SU-DHL-6 (cell line): ENCODE measurements at regions not wholly inside any gene's neighbourhood (a gene's known extent, or its start where the extent isn't known, plus 50 kb on each side); places are given as distances from the start of the nearest gene placed in this dataset.

Source experiments
- H2AFZ ChIP-seq: fragments of 200-600 bp; sonication (generic); 2 replicates; pipeline ENCODE4 v1.6.1; 2014; ENCODE audit warnings: low read depth, mild to moderate bottlenecking, moderate library complexity, mixed read lengths, antibody characterized with exemption, low read length; ENCODE audit not compliant: severe bottlenecking
- H3F3A ChIP-seq: fragments of 200-600 bp; shearing (Covaris generic); 2 replicates; pipeline ENCODE4 v1.6.0; 2016; ENCODE audit warnings: antibody characterized with exemption, mild to moderate bottlenecking; ENCODE audit not compliant: insufficient read depth
- H3K27ac ChIP-seq: fragments of 200-600 bp; sonication (generic); 2 replicates; pipeline ENCODE4 v1.5.1; 2016; ENCODE audit warnings: low read depth, mild to moderate bottlenecking, low read length, moderate library complexity, mixed read lengths
- H3K27me3 ChIP-seq: fragments of 200-600 bp; sonication (generic), shearing (Covaris generic); 2 replicates; pipeline ENCODE4 v1.6.0; 2014; ENCODE audit warnings: mild to moderate bottlenecking, low read length
- H3K36me3 ChIP-seq: fragments of 200-600 bp; sonication (generic); 2 replicates; pipeline ENCODE4 v1.6.1; 2014; ENCODE audit warnings: mild to moderate bottlenecking, low read length, mixed read lengths
- H3K4me2 ChIP-seq: fragments of 300-600, 200-600 bp; shearing (Covaris generic), sonication (generic); 2 replicates; pipeline ENCODE4 v1.6.0; 2014; ENCODE audit warnings: low read length, low read depth, mild to moderate bottlenecking; ENCODE audit not compliant: poor library complexity, severe bottlenecking
- H3K4me3 ChIP-seq: fragments of 200-600 bp; sonication (generic); 2 replicates; pipeline ENCODE4 v1.5.1; 2014; ENCODE audit warnings: antibody characterized with exemption, low read length, mild to moderate bottlenecking, mixed read lengths; ENCODE audit not compliant: insufficient read depth, poor library complexity, severe bottlenecking
- H3K79me2 ChIP-seq: fragments of 200-600 bp; sonication (generic); 2 replicates; pipeline ENCODE4 v1.6.1; 2014; ENCODE audit warnings: mild to moderate bottlenecking, low read length, moderate library complexity; ENCODE audit not compliant: insufficient read depth
- H3K9ac ChIP-seq: fragments of 200-600 bp; sonication (generic); 2 replicates; pipeline ENCODE4 v1.7.0; 2014; ENCODE audit warnings: mild to moderate bottlenecking, low read length
- H3K9me2 ChIP-seq: fragments of 200-600 bp; sonication (generic); replicated peaks from 2 replicates; pipeline ENCODE4 v1.6.1; 2014; ENCODE audit warnings: low read length; ENCODE audit not compliant: insufficient read depth
- H3K9me3 ChIP-seq: fragments of 200-600 bp; sonication (generic); 2 replicates; pipeline ENCODE4 v1.6.1; 2014; ENCODE audit warnings: low read length, mixed read lengths; ENCODE audit not compliant: insufficient read depth
- H4K20me1 ChIP-seq: fragments of 200-600 bp; sonication (generic); 2 replicates; pipeline ENCODE4 v1.6.1; 2014; ENCODE audit warnings: low read depth, mild to moderate bottlenecking, antibody characterized with exemption, low read length, moderate library complexity, mixed read lengths
- CTCF ChIP-seq: fragments of 200-600 bp; sonication (generic); IDR thresholded peaks from one replicate; pipeline ENCODE4 v1.5.1; 2017; ENCODE audit warnings: antibody characterized with exemption, mild to moderate bottlenecking, low read length, moderate library complexity; ENCODE audit not compliant: insufficient read depth, poor library complexity, severe bottlenecking
- EZH2phosphoT487 ChIP-seq: fragments of 200-600 bp; sonication (generic), shearing (Covaris generic); conservative IDR thresholded peaks from 2 replicates; pipeline ENCODE4 v1.6.1; 2018; ENCODE audit warnings: mild to moderate bottlenecking, antibody characterized with exemption, low read length, moderate library complexity, mixed read lengths

GRCh38 chr19:29401712-29402421, 123.9 kb upstream of the VSTM2B start:
- no peak overlapping the region for H3K27ac ChIP-seq
- H3K27me3 ChIP-seq: no peaks in the 10 kb centered on the region
- H3F3A ChIP-seq: no peaks in the 10 kb centered on the region
- no peaks in the 10 kb centered on the region for H3K36me3 ChIP-seq
- no peaks in the 10 kb centered on the region for H4K20me1 ChIP-seq
- no peak overlapping the region for H3K4me3 ChIP-seq
- H3K79me2 ChIP-seq: no peaks in the 10 kb centered on the region
- no peak overlapping the region for H3K4me2 ChIP-seq
- no peaks in the 10 kb centered on the region for H3K9me2 ChIP-seq
- no peak overlapping the region for H3K9ac ChIP-seq
- TF ChIP-seq CTCF (no peak), EZH2phosphoT487 (no peak)
- no peak overlapping the region for H2AFZ ChIP-seq
- H3K9me3 ChIP-seq: no peaks in the 10 kb centered on the region

- Histone ChIP-seq H3K9me2 (no peaks in the 10 kb centered on the region), H3K9me3 (no peaks in the 10 kb centered on the region), H3K79me2 (no peaks in the 10 kb centered on the region), H3K27me3 (no peaks in the 10 kb centered on the region), H3F3A (no peaks in the 10 kb centered on the region), H4K20me1 (no peaks in the 10 kb centered on the region), H3K36me3 (no peaks in the 10 kb centered on the region), H3K9ac (no peak overlapping the region), H3K4me2 (no peak overlapping the region), H2AFZ (no peak overlapping the region), H3K27ac (no peak overlapping the region), H3K4me3 (no peak overlapping the region)
- no peak for TF ChIP-seq EZH2phosphoT487
- TF ChIP-seq CTCF: no peak
Measured at GRCh38 chr19:29402563-29402962, 123.2 kb upstream of the VSTM2B start.

GRCh38 chr19:29404015-29404414, 121.8 kb upstream of the VSTM2B start:
- Histone ChIP-seq H3K4me3 (no peak overlapping the region), H3K27ac (no peak overlapping the region), H3K27me3 (no peaks in the 10 kb centered on the region), H3K9ac (no peak overlapping the region), H3K79me2 (no peaks in the 10 kb centered on the region), H3K9me2 (no peaks in the 10 kb centered on the region), H3K9me3 (no peaks in the 10 kb centered on the region), H3K36me3 (no peaks in the 10 kb centered on the region), H3K4me2 (no peak overlapping the region), H3F3A (no peaks in the 10 kb centered on the region), H2AFZ (no peak overlapping the region), H4K20me1 (no peaks in the 10 kb centered on the region)
- TF ChIP-seq CTCF (no peak), EZH2phosphoT487 (no peak)
